ENCODE measurements at regions not wholly inside any gene's neighbourhood (a gene's known extent, or its start where the extent isn't known, plus 50 kb on each side); places are given as distances from the start of the nearest gene placed in this dataset.
"Not testable (repeated sequence)": the region's sequence is repeated elsewhere in the genome, so short reads cannot be mapped to it uniquely, and the experiment has no call there.

GRCh38 chr4:145271194-145271593 lies 90.8 kb upstream of the OTUD4 start:
- TF ChIP-seq, protein P1, sequence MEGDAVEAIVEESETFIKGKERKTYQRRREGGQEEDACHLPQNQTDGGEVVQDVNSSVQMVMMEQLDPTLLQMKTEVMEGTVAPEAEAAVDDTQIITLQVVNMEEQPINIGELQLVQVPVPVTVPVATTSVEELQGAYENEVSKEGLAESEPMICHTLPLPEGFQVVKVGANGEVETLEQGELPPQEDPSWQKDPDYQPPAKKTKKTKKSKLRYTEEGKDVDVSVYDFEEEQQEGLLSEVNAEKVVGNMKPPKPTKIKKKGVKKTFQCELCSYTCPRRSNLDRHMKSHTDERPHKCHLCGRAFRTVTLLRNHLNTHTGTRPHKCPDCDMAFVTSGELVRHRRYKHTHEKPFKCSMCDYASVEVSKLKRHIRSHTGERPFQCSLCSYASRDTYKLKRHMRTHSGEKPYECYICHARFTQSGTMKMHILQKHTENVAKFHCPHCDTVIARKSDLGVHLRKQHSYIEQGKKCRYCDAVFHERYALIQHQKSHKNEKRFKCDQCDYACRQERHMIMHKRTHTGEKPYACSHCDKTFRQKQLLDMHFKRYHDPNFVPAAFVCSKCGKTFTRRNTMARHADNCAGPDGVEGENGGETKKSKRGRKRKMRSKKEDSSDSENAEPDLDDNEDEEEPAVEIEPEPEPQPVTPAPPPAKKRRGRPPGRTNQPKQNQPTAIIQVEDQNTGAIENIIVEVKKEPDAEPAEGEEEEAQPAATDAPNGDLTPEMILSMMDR (IDR thresholded peaks at IDR 0.05; ENCODE audit: insufficient read depth, low read length, severe bottlenecking) = no peak

DNA sequence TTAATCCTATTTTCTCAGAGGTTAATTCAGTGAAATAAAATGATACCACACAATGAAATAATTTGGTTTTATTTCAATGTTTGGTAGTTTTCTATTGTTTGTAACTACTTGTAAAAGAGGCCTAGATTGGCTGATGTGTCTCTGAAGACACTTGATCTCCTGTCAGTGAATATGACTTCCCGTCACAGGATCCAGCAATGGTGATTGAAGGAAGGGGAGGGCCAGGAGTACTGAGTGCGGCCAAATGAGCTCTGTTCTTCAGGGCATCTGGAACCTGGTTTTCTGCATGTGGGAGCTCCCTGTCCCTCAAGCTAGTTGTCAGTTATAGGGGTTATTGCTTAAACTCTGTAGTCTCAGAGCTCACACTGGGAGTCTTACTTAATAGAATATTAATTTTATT lies 86.5 kb upstream of the OTUD4 start:
- no peaks in the 10 kb centered on the region for H3K27me3 ChIP-seq (ENCODE audit: control insufficient read depth, insufficient read depth, low read length)
- no peaks in the 10 kb centered on the region for H3K36me3 ChIP-seq (ENCODE audit: control insufficient read depth, insufficient read depth, low read length)
- TF ChIP-seq, protein P1 (IDR thresholded peaks at IDR 0.05; ENCODE audit: insufficient read depth, low read length, severe bottlenecking) = no peak
- DNase-seq (ENCODE audit: low read depth) (no peak), FAIRE-seq (no peak)
- no peak overlapping the region for H3K4me3 ChIP-seq (ENCODE audit: low read depth, low read length)

More at GRCh38 chr4:145271194-145271593, 90.8 kb upstream of the OTUD4 start:
- Histone ChIP-seq H3K4me3 (ENCODE audit: low read depth, low read length) (no peak overlapping the region), H3K36me3 (ENCODE audit: control insufficient read depth, insufficient read depth, low read length) (no peaks in the 10 kb centered on the region), H3K27me3 (ENCODE audit: control insufficient read depth, insufficient read depth, low read length) (no peaks in the 10 kb centered on the region)
- DNase-seq (ENCODE audit: low read depth) = no peak
- FAIRE-seq = no peak

- no peaks in the 10 kb centered on the region for H3K36me3 ChIP-seq (ENCODE audit: control insufficient read depth, insufficient read depth, low read length)
- no peaks in the 10 kb centered on the region for H3K27me3 ChIP-seq (ENCODE audit: control insufficient read depth, insufficient read depth, low read length)
- DNase-seq (ENCODE audit: low read depth) = no peak
- TF ChIP-seq, protein P1 (IDR thresholded peaks at IDR 0.05; ENCODE audit: insufficient read depth, low read length, severe bottlenecking) = no peak
- no peak for FAIRE-seq
- no peak overlapping the region for H3K4me3 ChIP-seq (ENCODE audit: low read depth, low read length)
These were observed 79.7 kb upstream of the OTUD4 start for GRCh38 chr4:145260091-145260490.

- not testable (repeated sequence) for H3K27me3 ChIP-seq (ENCODE audit: control insufficient read depth, insufficient read depth, low read length); FAIRE-seq; H3K36me3 ChIP-seq (ENCODE audit: control insufficient read depth, insufficient read depth, low read length); H3K4me3 ChIP-seq (ENCODE audit: low read depth, low read length); DNase-seq (ENCODE audit: low read depth)
These were observed 74.9 kb upstream of the OTUD4 start for GRCh38 chr4:145255311-145255710.

- FAIRE-seq (peak; percentile 47), DNase-seq (ENCODE audit: low read depth) (no peak)
- no peak overlapping the region for H3K4me3 ChIP-seq (ENCODE audit: low read depth, low read length)
- H3K27me3 ChIP-seq (ENCODE audit: control insufficient read depth, insufficient read depth, low read length) = no peaks in the 10 kb centered on the region
- H3K36me3 ChIP-seq (ENCODE audit: control insufficient read depth, insufficient read depth, low read length) = no peaks in the 10 kb centered on the region
- TF ChIP-seq, protein P1 (IDR thresholded peaks at IDR 0.05; ENCODE audit: insufficient read depth, low read length, severe bottlenecking) = no peak
These were observed 71.8 kb upstream of the OTUD4 start for GRCh38 chr4:145252190-145252589.

DNA sequence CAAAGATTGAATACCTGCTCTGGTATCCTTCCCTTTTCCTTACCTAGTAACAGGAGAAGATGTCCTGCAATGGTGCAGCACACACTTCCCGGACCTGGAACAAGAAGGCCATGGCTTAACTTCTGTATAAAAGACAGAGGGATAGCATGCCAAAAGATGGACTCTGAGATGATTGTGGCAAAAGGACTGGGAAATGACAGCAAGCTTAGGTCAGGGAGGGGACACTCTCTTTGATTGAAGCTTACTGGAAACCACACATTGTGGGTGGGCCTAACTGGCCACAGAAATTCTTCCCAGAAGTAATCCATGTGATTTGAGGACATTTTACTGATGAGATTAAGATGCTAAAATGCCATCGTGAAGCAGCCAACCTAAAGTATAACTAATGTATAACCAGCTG lies 71.0 kb upstream of the OTUD4 start:
- no peak for DNase-seq (ENCODE audit: low read depth)
- Histone ChIP-seq H3K4me3 (ENCODE audit: low read depth, low read length) (no peak overlapping the region), H3K36me3 (ENCODE audit: control insufficient read depth, insufficient read depth, low read length) (no peaks in the 10 kb centered on the region), H3K27me3 (ENCODE audit: control insufficient read depth, insufficient read depth, low read length) (no peaks in the 10 kb centered on the region)
- TF ChIP-seq, protein P1 (IDR thresholded peaks at IDR 0.05; ENCODE audit: insufficient read depth, low read length, severe bottlenecking) = no peak
- no peak for FAIRE-seq
